ENCODE measurements at regions not wholly inside any gene's neighbourhood (a gene's known extent, or its start where the extent isn't known, plus 50 kb on each side); places are given as distances from the start of the nearest gene placed in this dataset.

GRCh38 chr18:41617647-41618046 lies 337.4 kb upstream of the PIK3C3 start:
- peaks cover 23% of the 10 kb centered on the region for H4K20me1 ChIP-seq (ENCODE audit: low read depth)
- H3K36me3 ChIP-seq, result no peaks in the 10 kb centered on the region
- no peaks in the 10 kb centered on the region for H3K36me3 Mint-ChIP-seq
- H3K79me2 ChIP-seq (ENCODE audit: low read depth), result peaks cover 3% of the 10 kb centered on the region
- no peak overlapping the region for H3K9ac ChIP-seq
- no peaks in the 10 kb centered on the region for H3F3A ChIP-seq (ENCODE audit: low read depth)
- no peaks in the 10 kb centered on the region for H3K9me3 ChIP-seq (ENCODE audit: low read depth)
- no peak for TF ChIP-seq EZH2phosphoT487 (IDR thresholded peaks at IDR 0.05)
- no peak for TF ChIP-seq CTCF (IDR thresholded peaks at IDR 0.05)
- TF ChIP-seq EZH2 (IDR thresholded peaks at IDR 0.05), result no peak
- no peak overlapping the region for H3K27ac ChIP-seq
- no peaks in the 10 kb centered on the region for H3K9me3 Mint-ChIP-seq
- H3K4me2 ChIP-seq, result no peak overlapping the region
- no peak overlapping the region for H2AFZ ChIP-seq (replicated peaks)
- no peak for DNase-seq (ENCODE audit: low spot score)
- no peak overlapping the region for H3K27ac Mint-ChIP-seq
- H3K4me1 ChIP-seq, result peaks cover 5% of the 10 kb centered on the region
- no peaks in the 10 kb centered on the region for H3K27me3 ChIP-seq
- peaks cover 4% of the 10 kb centered on the region for H3K27me3 Mint-ChIP-seq (ENCODE audit: insufficient read depth, low read depth)
- H3K4me1 Mint-ChIP-seq, result peaks cover 3% of the 10 kb centered on the region
- no peak overlapping the region for H3K4me3 ChIP-seq
- no peak overlapping the region for H3K4me3 Mint-ChIP-seq

- Histone ChIP-seq H3K4me1 (peaks cover 3% of the 10 kb centered on the region), H3K27me3 (no peaks in the 10 kb centered on the region), H3K4me3 (no peak overlapping the region), H3F3A (ENCODE audit: low read depth) (no peaks in the 10 kb centered on the region), H2AFZ (replicated peaks) (no peak overlapping the region), H3K4me2 (no peak overlapping the region), H4K20me1 (ENCODE audit: low read depth) (peaks cover 6% of the 10 kb centered on the region), H3K36me3 (no peaks in the 10 kb centered on the region), H3K9me3 (ENCODE audit: low read depth) (no peaks in the 10 kb centered on the region), H3K9ac (no peak overlapping the region), H3K27ac (no peak overlapping the region), H3K79me2 (ENCODE audit: low read depth) (no peaks in the 10 kb centered on the region)
- Mint-ChIP-seq H3K9me3 (peaks cover 7% of the 10 kb centered on the region), H3K4me3 (no peak overlapping the region), H3K4me1 (no peaks in the 10 kb centered on the region), H3K27me3 (ENCODE audit: insufficient read depth, low read depth) (peaks cover 5% of the 10 kb centered on the region), H3K27ac (no peak overlapping the region), H3K36me3 (no peaks in the 10 kb centered on the region)
- no peak for DNase-seq (ENCODE audit: low spot score)
- TF ChIP-seq CTCF (IDR thresholded peaks at IDR 0.05) (no peak), EZH2phosphoT487 (IDR thresholded peaks at IDR 0.05) (no peak), EZH2 (IDR thresholded peaks at IDR 0.05) (no peak)
These were observed 341.9 kb upstream of the PIK3C3 start for GRCh38 chr18:41613003-41613609.

GRCh38 chr18:41604964-41605363 lies 350.1 kb upstream of the PIK3C3 start:
- H3K4me1 Mint-ChIP-seq, result peaks cover 3% of the 10 kb centered on the region
- no peak overlapping the region for H3K27ac Mint-ChIP-seq
- H3K27me3 Mint-ChIP-seq (ENCODE audit: insufficient read depth, low read depth), result peaks cover 2% of the 10 kb centered on the region
- Histone ChIP-seq H3K4me3 (no peak overlapping the region), H3F3A (ENCODE audit: low read depth) (no peaks in the 10 kb centered on the region), H3K9me3 (ENCODE audit: low read depth) (no peaks in the 10 kb centered on the region), H3K9ac (no peak overlapping the region), H3K4me1 (no peaks in the 10 kb centered on the region), H3K27ac (no peak overlapping the region), H3K27me3 (no peaks in the 10 kb centered on the region), H3K4me2 (no peak overlapping the region), H3K36me3 (no peaks in the 10 kb centered on the region), H3K79me2 (ENCODE audit: low read depth) (peaks cover 6% of the 10 kb centered on the region), H4K20me1 (ENCODE audit: low read depth) (no peaks in the 10 kb centered on the region), H2AFZ (replicated peaks) (no peak overlapping the region)
- peaks cover 9% of the 10 kb centered on the region for H3K9me3 Mint-ChIP-seq
- TF ChIP-seq EZH2 (IDR thresholded peaks at IDR 0.05), result no peak
- TF ChIP-seq CTCF (IDR thresholded peaks at IDR 0.05), result no peak
- TF ChIP-seq EZH2phosphoT487 (IDR thresholded peaks at IDR 0.05), result no peak
- peaks cover 5% of the 10 kb centered on the region for H3K36me3 Mint-ChIP-seq
- no peak for DNase-seq (ENCODE audit: low spot score)
- H3K4me3 Mint-ChIP-seq, result no peak overlapping the region
